ENCODE measurements at regions not wholly inside any gene's neighbourhood (a gene's known extent, or its start where the extent isn't known, plus 50 kb on each side); places are given as distances from the start of the nearest gene placed in this dataset.

DNA sequence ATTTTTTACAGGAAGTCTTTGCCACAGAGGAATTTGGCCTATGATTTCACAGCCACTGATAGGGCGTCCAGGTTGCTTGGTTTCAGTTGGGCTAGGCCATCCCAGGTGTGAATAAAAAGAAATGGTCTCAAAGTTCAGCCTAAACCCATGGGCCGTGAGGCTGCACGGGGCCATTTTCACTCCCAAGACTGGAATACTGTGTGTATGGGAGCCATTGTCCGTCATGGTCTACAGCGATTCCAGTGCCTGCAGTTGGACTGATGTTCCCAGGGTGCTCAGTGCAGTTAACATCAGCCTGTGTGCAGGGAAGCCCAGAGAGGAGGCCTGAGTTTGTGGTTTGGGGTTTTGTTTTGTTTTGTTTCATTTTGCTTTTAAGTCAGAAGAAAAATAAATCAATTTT lies 133.2 kb downstream of the ADSS2 start:
- Histone ChIP-seq H3K9me3 (no peaks in the 10 kb centered on the region), H3K36me3 (no peaks in the 10 kb centered on the region), H3K4me3 (no peak overlapping the region), H3K4me1 (peaks cover 24% of the 10 kb centered on the region), H3K27ac (no peak overlapping the region), H3K27me3 (no peaks in the 10 kb centered on the region)
- no peak for DNase-seq (ENCODE audit: low spot score in 2 of 2)
- 80% methylated on average over 5 of the region's 5 CpGs for WGBS
- TF ChIP-seq POLR2AphosphoS5 (IDR thresholded peaks at IDR 0.05) (no peak), POLR2A (IDR thresholded peaks at IDR 0.05) (no peak), EP300 (IDR thresholded peaks at IDR 0.05) (no peak)
- TF ChIP-seq, protein P1, sequence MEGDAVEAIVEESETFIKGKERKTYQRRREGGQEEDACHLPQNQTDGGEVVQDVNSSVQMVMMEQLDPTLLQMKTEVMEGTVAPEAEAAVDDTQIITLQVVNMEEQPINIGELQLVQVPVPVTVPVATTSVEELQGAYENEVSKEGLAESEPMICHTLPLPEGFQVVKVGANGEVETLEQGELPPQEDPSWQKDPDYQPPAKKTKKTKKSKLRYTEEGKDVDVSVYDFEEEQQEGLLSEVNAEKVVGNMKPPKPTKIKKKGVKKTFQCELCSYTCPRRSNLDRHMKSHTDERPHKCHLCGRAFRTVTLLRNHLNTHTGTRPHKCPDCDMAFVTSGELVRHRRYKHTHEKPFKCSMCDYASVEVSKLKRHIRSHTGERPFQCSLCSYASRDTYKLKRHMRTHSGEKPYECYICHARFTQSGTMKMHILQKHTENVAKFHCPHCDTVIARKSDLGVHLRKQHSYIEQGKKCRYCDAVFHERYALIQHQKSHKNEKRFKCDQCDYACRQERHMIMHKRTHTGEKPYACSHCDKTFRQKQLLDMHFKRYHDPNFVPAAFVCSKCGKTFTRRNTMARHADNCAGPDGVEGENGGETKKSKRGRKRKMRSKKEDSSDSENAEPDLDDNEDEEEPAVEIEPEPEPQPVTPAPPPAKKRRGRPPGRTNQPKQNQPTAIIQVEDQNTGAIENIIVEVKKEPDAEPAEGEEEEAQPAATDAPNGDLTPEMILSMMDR (IDR thresholded peaks at IDR 0.05), result no peak

DNA sequence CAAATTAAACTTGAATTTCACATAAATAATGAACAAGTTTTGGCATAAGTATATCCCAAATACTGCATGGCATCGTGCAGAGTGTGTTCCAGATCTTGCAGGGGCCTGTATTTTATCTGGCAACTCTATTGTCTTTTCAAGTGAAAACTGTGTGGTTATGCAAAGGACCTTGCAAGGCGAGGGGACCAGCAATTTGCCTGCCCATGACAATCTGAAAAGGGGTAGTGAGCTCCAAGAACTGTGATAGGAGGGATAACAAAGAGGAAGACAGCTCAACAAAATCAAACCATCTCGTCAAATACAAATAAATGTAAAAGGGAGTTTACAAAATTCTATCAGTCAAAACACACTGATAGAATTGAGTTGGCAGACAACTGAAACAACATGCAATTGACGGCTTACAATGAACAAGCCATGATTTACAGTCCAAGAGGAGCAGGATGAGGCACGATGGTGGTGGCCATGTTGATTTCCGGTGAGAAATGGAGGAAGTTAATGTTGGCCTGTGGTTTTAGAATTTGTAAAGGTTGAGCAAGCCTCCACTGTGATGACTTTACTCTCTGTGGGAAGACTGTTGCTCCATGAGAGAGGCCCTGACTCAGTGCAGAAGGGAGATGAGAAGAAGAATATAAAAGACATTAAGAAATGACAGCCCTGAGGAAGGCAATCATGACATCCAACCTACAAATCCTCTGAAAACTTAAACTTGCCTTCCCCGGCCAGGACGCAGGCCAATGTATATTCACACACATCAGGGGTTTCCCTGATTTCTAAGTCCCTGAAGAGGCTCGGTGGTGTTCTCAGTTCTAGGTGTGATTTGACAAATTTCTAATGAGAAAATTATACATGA lies 132.2 kb downstream of the ADSS2 start:
- Histone ChIP-seq H3K9me3 (no peaks in the 10 kb centered on the region), H3K4me1 (peaks cover 34% of the 10 kb centered on the region), H3K27ac (peak overlapping the region; percentile 4), H3K27me3 (no peaks in the 10 kb centered on the region), H3K36me3 (no peaks in the 10 kb centered on the region), H3K4me3 (no peak overlapping the region)
- no peak for TF ChIP-seq POLR2A (IDR thresholded peaks at IDR 0.05)
- 65% methylated on average over 9 of the region's 9 CpGs for WGBS
- DNase-seq (ENCODE audit: low spot score in 2 of 2), result no peak

DNA sequence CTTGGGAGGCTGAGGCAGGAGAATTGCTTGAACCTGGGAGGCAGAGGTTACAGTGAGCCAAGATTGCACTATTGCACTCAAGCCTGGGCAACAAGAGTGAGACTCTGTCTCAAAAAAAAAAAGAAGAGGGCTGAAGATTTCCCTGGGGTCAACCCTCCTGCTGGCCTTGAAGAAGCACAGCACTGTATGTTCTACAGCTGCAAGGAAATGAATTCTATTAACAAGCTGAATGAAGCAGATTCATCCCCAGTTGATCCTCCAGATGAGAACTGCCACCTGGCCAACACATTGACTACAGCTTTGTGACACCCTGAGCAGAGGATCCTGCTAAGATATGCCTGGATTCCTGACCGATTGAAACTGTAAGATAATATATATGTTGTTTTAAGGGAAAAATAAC lies 129.5 kb downstream of the ADSS2 start:
- no peak for DNase-seq (ENCODE audit: low spot score in 2 of 2)
- Histone ChIP-seq H3K27ac (peak overlapping the region; percentile 79), H3K27me3 (no peaks in the 10 kb centered on the region), H3K4me1 (peaks cover 47% of the 10 kb centered on the region), H3K4me3 (no peak overlapping the region), H3K9me3 (no peaks in the 10 kb centered on the region), H3K36me3 (no peaks in the 10 kb centered on the region)
- TF ChIP-seq, protein P1 (IDR thresholded peaks at IDR 0.05), result no peak
- TF ChIP-seq POLR2A (IDR thresholded peaks at IDR 0.05) (no peak), POLR2AphosphoS5 (IDR thresholded peaks at IDR 0.05) (no peak), EP300 (IDR thresholded peaks at IDR 0.05) (no peak)
- WGBS, result 48% methylated on average over 1 of the region's 1 CpG

DNA sequence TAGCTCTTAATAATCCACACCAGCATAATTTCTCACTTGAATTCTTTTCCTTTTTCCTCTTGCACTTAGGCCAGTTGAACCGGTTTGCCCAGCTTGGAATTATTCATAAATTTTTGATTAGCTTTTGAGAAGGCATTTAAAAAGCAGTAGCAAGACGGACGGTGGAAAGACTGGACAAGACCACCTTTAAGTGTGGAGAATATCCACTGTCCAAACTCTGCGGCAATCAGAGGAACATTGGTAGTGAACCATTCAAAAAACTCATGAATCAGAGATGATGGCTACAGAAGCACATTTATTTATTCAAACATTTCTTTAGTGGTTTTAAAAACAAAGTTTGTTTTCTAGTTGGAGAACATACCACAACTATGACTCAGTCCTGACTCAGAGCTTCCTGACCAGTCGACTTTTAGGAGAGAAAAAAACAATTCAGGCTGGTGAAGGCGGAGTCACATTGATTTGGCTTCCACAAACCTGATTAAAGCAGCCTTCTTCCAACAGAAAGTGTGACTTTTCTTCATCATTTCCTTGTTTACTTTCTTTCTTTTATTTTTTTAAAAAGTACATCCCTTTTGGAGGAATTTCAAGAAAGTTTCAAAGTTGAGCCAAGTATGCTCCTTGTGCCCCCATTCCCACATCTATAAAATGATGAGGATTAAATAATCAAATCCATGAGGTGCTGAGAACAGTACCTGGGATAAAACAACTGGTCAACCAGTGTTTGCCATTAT lies 128.8 kb downstream of the ADSS2 start:
- peak overlapping the region; percentile 20 for H3K4me3 ChIP-seq
- no peaks in the 10 kb centered on the region for H3K27me3 ChIP-seq
- no peak for DNase-seq (ENCODE audit: low spot score in 2 of 2)
- H3K4me1 ChIP-seq, result peaks cover 47% of the 10 kb centered on the region
- WGBS, result 3% methylated on average over 6 of the region's 6 CpGs
- no peaks in the 10 kb centered on the region for H3K9me3 ChIP-seq
- peak overlapping the region; percentile 79 for H3K27ac ChIP-seq
- no peaks in the 10 kb centered on the region for H3K36me3 ChIP-seq
- no peak for TF ChIP-seq EP300 (IDR thresholded peaks at IDR 0.05)
- no peak for TF ChIP-seq POLR2AphosphoS5 (IDR thresholded peaks at IDR 0.05)
- no peak for TF ChIP-seq POLR2A (IDR thresholded peaks at IDR 0.05)
- TF ChIP-seq, protein P1 (IDR thresholded peaks at IDR 0.05), result no peak

DNA sequence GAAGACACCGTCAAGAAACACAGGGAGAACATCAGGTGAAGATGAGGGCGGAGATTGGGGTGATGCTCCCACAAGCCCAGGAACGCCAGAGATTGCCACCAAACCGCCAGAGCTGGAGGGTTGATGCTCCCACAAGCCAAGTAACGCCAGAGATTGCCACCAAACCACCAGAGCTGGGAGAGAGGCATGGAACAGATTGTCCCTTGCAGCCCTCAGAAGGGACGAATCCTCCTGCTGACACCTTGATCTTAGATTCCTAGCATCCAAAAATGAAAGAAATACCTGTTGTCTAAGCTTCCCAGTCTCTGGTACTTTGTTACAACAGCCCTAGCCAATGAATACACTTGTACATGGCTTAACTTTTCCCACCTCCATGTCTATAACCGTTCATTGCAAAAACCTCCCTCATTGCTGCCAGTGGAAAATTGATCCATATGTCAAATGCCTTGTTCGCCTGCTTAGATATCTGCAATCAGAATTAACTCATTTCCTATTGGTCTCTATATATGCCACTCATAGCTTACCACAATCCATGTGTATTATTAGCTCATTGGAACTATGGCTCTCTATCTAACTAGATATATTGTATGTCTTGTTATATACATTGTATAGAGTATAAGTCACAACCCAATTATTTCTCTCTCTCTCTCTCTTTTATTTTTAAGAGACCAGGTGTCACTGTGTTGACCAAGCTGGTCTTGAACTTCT lies 127.4 kb downstream of the ADSS2 start:
- no peak overlapping the region for H3K4me3 ChIP-seq
- 88% methylated on average over 8 of the region's 8 CpGs for WGBS
- no peaks in the 10 kb centered on the region for H3K36me3 ChIP-seq
- H3K4me1 ChIP-seq, result peaks cover 47% of the 10 kb centered on the region
- no peak for DNase-seq (ENCODE audit: low spot score in 2 of 2)
- H3K27ac ChIP-seq, result peak overlapping the region; percentile 42
- TF ChIP-seq, protein P1 (IDR thresholded peaks at IDR 0.05), result no peak
- TF ChIP-seq POLR2AphosphoS5 (IDR thresholded peaks at IDR 0.05) (no peak), POLR2A (IDR thresholded peaks at IDR 0.05) (no peak), EP300 (IDR thresholded peaks at IDR 0.05) (no peak)
- H3K27me3 ChIP-seq, result no peaks in the 10 kb centered on the region
- no peaks in the 10 kb centered on the region for H3K9me3 ChIP-seq
